HG02973 (cell line): ENCODE measurements at regions not wholly inside any gene's neighbourhood (a gene's known extent, or its start where the extent isn't known, plus 50 kb on each side); places are given as distances from the start of the nearest gene placed in this dataset.

Experiments used
- ATAC-seq: cut with Tn5 transposase; IDR thresholded peaks from one replicate; pipeline ENCODE4 v1.9.1; 2021; ENCODE audit warnings: moderate library complexity; ENCODE audit not compliant: unreplicated experiment

DNA sequence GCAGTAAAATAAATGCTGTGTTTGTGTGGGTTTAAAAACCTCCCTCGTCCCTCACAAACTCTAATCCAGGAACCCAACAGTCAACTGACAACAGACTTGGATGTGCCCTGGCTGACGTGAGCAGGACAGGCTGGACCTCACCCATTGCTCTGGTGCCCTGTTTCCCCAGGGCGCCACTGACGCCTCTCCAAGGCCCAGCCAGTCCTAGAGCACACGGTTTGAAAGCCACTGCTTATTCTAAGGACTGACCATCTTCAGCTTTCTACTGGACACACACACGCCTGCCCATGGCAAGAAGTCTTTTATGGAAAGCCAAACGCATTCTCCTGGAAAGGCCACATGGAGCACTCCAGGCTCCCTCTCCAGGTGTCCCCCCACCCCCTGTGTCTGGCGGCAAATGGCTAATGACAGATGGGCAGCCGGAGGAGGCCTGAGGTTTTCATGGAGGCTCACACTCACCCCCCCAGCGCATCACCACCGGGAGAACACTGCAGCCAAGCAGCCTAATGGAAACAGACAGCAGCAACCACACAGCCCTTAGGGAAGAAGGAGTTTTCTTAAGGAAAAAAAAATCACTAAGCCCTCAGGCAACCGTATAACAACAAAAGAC is 319.2 kb downstream of the SOX9 start:
- no peak for ATAC-seq

DNA sequence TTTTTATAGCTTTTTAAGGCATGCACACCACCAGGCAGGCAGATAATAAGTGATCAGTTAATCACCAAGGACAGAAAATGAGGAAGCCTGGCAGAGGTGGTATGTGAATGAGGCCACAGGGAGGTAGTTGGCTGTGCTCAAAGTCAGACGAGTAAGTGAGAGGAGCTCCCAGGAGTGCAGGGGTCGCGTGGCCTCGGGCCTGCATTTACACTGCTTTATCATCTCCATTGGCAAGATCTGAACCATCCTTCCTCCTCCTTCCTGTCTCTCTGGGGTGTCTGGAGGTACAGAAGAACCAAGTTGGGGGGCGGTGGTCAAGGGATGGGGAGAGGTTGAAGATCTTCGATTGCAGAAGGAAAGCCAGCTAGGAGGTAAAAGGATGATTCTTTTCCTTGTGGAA is 320.1 kb downstream of the SOX9 start:
- no peak for ATAC-seq

DNA sequence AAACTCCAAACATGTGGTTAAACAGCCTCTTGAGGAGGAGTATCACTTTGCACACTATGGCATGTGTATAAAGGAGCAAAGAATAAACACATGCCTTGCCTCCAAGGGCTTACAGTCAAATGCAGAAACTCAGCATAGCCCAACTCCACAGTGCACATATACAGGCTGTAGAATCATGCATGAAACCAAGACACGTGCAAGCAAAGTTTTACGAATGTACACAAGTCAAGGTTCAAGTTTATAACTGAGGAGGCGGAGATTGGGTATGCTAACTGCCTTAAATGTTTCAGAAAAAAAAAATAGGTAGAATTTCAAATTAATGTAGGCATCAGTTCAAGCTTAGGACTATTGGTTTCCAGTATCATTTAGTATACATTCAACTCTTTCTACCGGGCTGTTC is 321.1 kb downstream of the SOX9 start:
- ATAC-seq: no peak

DNA sequence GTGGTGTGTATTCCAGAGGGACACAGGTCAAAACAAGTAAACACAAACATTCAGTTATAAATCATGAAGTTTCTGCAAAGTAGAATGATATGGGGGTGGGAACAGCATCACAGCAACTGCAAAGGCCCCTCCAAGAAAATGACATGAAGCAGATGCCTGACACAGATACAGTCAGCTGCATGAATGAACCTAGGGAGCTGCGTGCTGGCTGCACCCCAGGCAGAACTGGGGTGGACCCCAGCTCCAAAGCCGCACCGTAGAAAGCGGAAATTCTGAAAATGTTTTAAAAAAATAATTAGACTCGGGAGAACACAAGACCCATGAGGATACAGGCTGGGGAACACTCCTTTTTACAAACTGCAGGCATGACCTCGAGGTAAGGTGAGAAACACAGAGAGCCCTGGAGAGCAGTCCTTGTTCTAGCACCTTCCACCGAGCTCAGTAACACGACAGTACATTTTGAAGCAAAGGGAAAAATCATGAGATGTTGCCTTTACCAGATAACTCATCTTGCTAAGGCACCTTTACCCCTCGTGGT is 323.8 kb downstream of the SOX9 start:
- ATAC-seq: no peak

DNA sequence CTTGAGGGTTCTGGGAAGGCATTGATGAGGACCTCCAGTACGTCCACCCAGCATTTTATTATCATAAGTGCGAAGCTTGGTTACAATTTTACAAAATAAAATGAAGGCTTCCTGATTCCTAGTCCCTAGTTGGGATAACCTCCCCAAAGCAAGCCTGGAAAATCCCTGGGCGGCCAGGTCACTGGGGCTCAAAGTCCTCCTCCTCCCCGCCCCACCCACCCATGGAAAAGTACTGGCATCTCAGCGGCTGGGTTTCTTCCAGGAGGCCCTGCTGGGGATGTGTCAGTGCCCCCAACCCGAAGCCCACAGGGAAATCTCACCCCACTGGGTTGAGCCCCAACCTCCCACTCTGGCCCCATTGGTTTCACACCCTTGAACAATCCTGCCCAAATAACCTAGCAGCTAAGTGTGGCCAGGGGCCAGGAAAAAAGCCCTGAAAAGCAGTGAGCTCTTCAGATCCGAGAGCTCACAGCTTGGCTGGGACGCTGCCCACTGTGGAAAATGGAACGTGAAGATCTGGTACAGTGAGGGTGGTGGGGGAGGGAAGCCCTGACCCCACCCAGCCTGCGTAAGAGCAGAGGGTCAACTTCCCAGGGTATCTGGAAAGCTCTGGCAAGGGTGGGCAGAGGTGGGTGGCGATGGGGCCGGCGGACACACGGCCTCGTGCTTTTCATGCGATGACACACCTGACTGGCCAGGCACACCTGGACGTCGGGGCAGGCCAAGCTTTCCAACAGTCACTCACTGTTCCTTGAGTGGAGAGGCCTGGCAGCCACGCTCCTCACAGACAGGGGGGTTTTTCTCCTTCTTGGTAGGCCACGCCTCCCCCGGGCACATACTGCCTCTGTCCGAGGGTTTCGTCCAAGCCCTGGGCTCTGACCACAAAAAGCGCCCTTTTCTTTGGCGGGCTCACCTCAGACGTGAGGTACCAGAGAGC is 324.5 kb downstream of the SOX9 start:
- ATAC-seq: no peak

DNA sequence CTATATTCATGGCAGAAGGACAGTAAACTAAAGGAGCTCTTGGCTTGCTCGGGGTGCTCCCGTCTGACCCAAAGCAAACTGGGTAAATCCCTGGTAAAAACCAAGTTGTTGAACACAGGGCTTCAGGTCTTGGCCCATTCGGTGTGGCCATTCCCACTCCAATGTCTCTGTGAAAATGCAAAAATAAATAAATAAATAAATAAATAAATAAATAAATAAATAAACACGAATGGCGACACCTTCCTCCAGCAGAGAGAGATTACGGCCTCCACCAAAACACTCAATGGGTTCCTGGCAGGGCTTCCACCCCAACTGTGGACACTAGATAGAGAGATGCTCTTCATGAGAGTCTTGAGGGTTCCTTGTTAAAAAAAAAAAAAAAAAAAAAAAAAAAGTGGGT is 325.3 kb downstream of the SOX9 start:
- no peak for ATAC-seq

DNA sequence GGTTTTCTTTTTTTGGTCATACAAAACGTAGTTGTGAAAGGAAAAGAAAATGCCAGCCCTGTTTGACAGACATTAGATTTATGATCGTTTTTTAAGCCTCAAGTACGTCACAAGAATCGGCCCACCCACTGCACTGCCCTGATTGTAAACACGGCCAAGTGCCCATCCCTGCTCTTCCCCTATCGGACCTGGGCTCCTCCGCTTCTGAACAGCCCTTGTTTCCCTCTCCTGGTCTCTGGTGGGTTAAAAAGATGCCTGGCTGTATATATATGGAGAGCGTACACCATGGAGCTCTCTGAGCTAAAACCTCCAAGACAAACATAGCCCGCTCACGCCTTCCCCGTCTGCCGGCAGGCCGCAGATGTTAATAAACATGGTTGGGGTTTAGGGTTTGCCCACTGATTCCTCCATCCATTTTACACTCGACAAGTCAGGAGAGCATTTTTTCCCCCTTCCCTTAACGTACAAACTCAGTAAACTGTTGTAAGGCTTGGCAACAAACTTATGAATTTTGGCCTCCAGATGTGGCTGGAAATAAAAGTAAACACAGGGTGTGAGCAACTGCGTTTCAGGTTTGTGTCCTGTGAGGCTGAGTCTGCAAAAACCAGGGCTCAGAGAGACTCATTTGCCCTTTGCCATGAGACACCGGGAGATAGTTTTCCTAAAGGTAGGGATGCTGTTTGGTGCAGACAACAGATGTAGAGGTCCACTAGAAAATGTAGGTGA is 325.9 kb downstream of the SOX9 start:
- no peak for ATAC-seq

DNA sequence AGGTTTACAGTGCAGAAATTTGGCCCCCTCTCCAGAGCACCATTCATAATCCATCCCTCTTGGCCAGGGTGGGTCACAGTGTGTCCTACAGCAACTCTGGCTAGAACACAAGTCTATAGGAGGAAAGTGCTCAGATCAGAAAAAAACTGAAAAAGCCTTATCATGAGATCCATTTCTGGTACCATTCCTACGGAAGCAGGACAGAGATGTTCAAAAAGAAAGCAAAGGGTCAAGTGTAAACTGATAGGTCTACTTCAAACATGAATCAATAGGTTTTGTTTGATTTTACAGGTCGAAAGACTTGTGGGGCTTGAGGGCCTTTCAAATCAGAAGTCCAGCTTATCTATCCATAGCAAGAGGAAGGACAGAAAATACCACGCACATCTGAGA is 326.4 kb downstream of the SOX9 start:
- no peak for ATAC-seq

DNA sequence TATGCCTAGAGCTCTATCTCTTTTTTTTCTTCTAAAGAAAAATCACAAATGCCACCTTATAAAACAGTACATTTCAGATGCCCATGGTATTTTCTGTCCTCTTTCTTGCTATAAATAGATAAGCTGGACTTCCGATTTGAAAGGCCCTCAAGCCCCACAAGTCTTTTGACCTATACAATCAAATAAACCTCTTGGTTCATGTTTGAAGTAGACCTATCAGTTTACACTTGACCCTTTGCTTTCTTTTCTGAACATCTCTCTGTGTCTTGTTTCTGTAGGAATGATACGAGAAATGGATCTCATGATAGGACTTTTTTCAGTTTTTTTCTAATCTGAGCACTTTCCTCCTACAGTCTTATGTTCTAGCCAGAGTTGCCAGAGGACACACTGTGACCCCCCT is 327.2 kb downstream of the SOX9 start:
- ATAC-seq: no peak

DNA sequence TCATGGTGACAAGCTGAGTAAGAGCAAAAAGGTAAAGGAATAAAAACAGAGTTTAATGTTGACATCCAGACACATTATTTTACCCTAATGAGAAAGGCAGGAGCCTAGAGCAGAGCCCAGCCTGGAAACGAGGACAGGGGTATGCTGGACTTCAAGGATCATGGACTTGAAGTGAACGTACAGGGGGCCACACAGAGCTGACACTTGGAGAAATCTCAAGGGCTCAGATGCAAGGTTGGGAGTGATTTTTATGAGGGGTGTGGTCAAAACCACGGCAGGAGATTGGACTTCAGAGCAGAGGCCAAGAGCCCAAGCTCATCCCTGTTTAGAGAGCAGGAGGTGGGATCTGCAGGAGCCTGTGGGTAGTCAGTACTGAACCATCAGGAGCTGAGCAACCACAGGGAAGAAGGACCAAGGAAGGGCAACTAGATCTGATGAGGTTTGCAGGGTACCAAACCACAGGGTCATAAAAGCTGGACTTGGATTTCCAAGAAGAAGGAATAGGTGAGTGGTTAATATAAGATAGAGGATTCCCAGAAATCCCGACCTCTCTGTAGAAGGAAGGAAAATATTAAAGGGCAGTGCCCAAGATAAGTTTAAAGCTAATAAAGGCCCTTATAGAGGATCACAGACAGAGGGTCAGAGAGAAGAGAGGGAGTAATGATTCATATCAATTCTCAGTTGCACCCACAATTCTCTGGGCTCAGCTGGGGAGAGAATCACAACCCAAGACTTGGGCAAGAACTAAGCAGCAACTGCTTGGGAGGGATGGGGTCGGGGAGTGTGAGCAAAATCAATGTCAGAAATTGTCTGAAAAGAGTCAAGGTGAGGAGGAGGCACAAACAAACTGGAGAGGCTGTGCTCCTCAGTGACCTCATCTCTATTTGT is 331.7 kb downstream of the SOX9 start:
- no peak for ATAC-seq

DNA sequence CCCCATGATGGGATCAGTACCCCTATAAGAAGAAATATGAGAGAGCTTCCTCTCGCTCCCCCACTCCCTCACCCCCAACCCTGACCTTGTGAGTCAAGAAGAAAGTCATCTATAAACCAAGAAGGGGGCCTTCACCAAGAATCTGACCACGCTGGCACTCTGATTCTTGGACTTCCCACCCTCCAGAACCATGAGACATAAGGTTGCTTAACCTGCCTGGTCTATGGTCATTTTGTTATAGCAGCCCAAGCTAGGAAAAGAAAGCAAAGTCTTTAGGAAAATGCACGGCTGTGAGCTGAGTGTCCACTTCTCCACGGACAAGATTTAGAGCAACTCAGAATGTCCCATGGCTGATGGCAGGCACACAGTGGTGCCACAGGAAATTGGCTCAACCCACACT is 333.5 kb downstream of the SOX9 start:
- no peak for ATAC-seq

DNA sequence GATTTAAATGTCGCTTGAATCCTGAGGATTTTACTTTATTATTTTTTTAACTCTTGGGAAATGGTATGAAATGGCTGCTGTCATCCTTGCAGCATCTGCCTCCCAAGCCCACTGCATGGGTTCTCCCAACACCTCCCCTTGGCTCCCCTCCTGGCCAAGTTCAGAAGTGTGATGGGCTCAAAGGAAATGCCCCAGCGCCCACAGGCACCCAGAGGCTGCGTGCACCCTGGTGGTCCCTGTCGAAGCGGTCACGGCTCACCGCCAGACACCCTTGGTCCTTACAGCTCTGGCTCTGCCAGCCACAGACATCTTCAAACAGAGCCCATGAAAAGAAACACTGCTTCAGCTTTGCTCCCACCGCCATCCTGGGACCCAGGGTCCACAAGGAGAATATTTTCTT is 334.7 kb downstream of the SOX9 start:
- no peak for ATAC-seq

DNA sequence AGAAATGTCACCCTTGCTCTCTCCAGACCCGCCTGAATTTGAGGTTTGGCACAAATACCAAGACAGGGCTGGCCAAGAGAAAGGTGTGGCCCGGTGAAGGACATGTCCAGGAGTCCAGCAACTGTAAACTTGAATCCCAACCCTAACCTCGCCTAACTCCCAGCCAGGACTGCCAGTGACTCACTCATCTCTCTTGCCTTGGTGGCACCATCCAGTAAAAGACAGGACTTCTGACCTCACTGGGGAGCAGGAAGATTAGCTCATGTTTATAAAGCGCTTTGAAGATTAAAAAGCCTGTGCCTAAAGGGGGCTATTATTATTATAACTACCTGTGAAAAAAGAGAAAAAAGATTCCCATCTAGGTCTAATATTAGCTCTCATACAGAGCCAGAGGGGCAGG is 335.3 kb downstream of the SOX9 start:
- no peak for ATAC-seq

DNA sequence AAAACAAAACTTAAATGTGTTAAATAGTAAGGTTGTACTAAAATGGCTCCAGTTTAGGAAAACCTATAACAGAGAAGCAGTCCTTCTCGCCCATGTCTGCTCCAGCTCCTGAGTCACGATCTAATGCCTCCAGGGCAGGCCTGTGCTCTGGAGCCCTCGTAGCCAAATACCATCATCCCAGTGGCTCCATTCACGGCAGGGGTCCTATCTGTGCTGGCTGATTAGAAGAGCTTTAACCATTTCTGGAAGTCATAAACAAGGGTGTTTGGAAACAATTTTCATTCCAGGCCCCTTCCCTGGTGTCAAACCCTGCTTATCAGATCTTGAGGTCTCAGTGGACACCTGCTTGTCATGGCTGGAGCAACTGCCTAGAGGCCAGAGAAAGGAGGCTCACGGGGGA is 336.9 kb downstream of the SOX9 start:
- ATAC-seq: no peak

DNA sequence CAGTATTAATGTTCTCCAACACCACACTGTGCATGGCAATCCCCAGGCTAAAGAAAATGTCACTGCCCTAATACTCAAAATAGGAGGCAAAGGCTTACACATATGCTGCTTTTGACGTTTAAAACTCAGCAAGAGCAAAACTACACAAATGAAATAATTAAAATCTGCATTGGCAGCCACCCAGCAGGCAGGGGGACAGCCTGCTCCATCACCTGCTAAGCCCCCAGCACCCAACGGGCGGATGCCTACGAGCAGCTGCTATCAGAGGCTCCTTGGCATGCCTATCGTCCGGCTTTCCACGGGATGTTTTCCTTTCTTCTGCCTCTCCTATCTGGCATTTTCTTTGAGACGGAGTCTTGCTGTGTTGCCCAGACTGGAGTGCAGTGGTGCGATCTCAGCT is 337.5 kb downstream of the SOX9 start:
- no peak for ATAC-seq

DNA sequence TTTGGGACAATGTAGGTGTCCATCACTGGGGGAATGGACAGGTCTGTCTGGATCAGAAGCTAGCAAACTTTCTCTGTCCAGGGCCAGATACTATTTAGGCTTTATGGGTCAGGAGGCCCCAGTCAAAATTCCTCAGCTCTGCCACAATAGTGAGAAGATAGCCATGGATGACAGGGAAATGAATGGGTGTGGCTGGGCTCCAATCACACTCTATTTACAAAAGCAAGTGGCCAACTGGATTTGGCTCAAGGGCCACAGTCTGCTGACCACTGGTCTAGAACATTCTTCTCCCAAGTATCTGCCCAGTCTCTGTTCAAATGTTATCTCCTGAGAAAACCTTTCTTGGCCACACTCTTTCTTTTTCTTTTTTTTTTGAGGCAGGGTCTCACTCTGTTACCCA is 339.9 kb downstream of the SOX9 start:
- ATAC-seq: no peak

DNA sequence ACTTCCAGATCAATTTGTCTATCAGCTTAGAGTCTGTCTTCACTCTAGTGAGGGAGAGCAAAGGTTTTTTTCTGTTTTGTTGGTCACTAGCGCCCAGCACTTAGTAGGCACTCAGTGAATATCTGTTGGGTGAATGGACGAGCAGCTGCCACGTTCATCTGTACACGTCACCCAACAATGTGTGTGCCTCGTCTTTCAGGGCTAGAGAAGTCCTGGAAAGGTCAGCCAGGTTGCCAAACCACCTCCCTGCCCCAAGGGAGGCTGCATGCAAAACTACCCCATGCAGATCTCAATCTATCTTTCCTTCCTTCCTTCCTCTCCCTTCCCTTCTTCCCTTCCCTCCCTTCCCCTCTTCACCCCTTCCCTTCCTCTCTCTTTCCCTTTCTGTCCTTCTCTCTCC is 340.9 kb downstream of the SOX9 start:
- ATAC-seq: no peak

DNA sequence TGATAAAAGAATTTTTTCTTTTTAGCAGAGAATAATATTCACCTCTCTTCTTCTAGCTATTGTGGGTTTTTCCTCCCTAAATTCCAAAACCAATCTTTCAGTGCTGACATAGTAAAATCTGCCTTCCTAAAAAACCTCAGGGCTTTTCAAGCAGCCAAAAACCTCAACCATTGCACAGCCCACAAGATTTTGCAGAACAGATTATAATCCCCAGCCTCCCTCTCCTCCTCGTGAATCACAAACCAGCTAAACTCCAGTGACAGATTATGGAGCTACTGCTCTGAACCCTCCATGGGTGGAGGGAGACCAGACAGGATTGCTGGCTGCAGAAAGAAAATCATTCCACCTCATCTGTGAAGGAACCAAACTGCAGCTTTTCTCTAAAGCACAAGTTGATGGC is 341.6 kb downstream of the SOX9 start:
- ATAC-seq: no peak

DNA sequence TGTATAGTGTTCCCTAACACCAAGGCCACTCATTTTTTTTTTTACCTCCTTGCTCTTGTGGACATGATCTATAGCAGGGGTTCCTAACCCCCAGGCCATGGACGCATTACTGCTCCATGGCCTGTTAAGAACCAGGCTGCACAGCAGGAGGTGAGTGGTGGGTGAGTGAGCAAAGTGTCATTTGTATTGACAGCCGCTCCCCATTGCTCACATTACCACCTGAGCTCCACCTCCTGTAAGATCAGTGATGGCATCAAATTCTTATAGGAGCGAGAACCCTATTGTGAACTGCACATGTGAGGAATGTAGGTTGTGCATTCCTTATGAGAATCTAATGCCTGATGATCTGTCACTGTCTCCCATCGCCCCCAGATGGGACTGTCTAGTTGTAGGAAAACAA is 342.0 kb downstream of the SOX9 start:
- ATAC-seq: no peak

DNA sequence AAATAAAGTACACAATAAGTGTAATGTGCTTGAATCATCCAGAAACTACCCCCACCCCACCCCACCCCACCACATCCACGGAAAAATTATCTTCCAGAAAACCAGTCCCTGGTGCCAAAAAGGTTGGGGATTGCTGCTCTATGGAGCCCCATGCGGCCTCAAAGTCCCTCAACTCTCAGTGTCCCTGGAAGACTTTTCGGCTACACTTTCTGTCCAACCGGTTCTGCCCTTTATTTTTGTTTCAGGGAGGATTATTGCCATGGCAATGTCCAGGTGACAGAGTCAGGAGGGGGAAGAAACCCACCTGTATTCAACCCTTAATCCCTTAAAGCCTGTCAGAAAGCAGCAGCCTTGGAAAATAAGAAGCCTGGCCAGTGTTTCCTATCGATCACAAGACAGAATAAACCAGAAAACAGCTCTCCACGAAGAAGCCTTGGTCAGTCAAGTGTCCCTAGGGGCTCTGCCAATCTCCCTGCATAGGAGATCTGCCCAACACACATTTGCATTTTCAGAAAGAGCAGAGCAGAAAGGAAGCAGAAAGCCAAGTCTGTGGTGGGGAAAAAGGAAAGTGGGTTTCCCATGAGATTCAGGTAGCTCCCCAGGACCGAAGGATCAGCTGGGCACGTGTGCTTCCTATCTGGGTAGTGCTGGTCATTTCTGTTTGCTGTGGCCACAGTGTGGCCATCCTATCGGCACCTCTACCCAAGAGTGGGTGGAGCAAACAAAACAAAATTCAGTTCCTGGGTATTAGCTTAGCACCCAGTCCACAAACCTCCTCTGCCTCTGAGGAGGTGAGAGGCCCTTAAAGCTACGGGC is 342.7 kb downstream of the SOX9 start:
- no peak for ATAC-seq
